ENCODE measurements at regions not wholly inside any gene's neighbourhood (a gene's known extent, or its start where the extent isn't known, plus 50 kb on each side); places are given as distances from the start of the nearest gene placed in this dataset.

GRCh38 chr2:5464657-5465056 is 227.5 kb upstream of the SOX11 start:
- no peak for DNase-seq

DNA sequence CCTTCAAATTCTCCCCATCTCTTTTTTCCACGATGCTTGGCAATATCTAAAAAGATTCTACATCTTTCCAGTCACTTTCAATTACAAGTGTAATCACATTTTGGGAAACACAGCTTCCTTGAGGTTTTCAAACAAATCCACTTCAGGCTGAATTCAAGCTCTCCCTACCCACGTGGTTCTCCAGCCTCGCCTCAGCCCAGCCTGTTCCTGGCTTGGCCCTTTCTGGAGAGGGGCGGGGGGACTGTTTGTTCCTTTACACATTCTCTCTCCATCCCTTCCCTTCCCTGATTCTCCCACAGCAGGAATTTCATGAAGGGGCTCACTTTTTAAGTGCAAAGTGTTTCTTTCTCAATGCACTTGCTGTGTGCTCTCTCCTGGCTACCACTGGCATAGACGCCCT is 226.3 kb upstream of the SOX11 start:
- no peak for DNase-seq

DNA sequence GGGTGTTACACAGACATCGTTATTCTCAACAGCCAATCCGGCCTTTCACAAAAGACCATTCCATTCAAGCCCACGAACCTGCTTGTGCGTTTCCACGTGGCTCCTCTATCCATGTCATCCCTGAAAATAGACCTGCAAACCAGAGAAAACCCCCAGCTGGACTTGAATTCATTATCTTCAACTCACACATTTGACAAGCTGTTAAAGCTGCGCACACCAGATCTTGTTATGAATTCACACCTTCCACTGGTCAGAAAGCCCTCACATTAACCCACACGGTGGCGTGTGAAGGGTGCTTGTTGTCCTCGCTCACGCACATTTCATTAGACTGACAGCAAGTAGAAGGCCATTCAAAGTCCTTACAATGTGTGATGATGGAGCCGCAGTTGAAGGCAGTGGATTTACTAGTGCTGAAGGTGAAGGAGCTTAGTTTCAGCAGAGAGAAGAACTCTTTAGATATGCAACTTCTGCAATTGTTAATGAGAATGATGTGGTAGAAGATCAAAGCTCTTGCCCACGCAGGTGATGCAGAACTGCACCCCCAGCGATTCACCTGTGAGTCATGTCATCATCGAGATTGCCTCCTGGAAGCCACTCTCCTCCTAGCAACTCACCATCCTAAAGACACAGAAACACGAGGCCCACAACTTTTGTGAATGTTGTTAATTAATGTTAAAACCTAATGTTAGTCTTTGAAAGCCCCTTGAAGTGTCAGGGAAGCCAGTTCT is 224.8 kb upstream of the SOX11 start:
- DNase-seq: no peak

DNA sequence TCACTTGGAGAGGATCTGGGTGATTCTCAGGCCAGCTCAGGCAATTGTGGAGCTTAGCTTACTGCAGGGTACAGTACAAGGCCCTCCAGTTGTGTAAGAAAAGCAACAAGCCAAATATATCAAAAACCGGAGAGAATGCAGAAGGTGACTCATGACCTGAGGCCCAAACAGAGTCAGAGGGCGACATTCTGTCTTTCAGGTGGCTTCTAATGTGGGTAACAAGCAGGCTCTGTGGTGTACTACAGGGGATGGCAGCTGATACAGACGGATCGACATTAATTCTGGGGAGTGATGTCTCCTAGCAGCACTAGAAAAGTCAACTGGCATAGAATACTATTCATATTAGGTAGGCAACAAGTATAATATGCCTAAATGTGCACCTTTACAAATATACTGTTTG is 219.5 kb upstream of the SOX11 start:
- no peak for DNase-seq

DNA sequence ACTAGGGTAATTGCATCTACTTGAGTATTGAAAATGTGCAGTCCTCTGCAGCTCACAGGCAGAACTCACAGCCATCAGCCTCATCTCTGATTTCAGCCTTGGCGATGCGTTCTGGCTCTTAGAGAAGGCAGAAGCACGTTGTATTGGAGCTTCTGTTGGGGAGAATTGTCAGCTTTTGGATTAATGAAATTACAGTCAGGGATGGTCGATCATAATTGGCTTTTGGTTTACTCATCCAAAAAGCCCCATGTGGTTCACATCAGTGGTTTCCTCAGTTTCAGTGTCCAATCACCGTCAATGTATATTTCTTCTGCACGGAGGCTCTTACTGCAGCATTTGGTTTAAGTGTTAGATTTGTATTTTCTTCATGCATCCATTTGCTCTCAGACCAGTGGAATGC is 218.5 kb upstream of the SOX11 start:
- DNase-seq: no peak

DNA sequence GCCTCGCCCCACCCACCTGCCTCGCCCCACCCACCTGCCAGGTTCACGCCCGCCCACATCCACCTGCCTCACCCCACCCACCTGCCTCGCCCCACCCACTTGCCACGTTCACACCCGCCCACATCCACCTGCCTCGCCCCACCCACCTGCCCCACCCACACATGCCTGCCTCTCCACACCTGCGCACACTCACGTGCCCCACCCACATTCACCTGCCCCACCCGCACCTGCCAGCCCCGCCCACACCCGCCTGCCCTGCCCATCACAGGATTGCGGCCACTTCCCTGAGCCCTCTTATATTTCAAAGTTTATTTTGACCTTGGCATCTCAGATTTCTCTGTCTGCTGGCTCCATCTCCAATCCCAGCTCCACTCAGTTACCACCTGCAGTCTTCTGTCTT is 217.5 kb upstream of the SOX11 start:
- DNase-seq: no peak

GRCh38 chr2:5479265-5479928 is 212.8 kb upstream of the SOX11 start:
- DNase-seq: peak; percentile 20 to 30

- DNase-seq: peak; percentile 51 to 70
These were observed 209.3 kb upstream of the SOX11 start for GRCh38 chr2:5482929-5483331.

DNA sequence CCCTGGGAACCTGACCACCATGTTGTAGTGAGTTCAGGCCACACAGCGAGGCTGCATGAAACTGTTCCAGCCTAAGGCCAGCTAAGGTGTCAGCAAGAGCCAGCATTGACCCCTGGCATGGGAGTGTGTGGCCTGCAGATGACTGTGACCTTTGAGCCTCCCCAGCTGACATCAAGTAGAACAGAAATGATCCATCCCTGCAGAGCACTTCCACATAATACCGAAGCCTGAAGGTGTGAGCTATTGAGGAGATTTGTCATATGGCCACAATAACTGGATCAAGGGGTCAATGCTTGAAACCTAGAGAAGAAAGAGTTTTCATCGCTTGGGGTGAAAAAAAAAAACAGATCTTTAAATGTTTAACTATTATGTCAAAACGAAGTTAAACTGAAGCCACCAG is 207.3 kb upstream of the SOX11 start:
- no peak for DNase-seq

GRCh38 chr2:5491523-5491922 is 200.7 kb upstream of the SOX11 start:
- DNase-seq: no peak

GRCh38 chr2:5493256-5493655 is 198.9 kb upstream of the SOX11 start:
- no peak for DNase-seq

DNA sequence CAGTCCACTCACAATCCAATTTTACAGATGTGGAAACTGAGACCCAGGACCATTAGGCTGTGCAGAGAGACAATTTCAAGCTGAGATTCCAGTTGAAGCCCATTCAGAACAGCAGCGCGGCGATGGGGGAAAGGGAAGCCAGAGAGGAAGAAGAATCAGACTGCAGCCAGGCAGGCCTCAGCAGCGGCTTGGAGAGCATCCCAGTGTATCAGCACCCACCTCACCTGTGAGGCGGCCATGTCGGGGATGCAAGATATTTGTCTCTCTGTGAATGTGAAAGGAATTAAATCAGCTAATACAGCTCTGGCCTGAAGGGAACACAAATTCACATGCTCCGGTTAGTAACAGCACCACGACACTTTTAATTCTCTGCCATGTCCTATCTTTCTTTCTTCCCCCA is 198.0 kb upstream of the SOX11 start:
- DNase-seq: no peak

DNA sequence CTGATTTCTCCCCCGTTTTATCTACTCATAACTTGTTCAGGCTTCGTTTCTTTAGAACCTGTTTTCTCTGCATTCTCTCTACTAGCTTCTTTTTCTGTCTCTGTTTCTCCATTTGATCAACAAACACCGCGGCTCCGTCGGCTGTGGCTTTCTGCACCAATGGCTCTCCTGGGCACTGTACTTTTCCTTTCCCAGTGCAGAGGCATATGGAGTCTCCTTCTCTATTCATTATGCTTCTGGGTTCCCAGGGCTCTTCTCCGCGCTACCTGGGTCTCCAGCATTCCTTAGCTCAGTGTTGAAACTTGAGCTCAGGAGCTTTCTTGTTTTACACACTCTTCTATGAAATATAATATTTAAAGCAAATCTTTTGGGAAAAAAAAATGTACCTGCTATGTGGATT is 196.6 kb upstream of the SOX11 start:
- DNase-seq: peak; percentile 27 to 63

DNA sequence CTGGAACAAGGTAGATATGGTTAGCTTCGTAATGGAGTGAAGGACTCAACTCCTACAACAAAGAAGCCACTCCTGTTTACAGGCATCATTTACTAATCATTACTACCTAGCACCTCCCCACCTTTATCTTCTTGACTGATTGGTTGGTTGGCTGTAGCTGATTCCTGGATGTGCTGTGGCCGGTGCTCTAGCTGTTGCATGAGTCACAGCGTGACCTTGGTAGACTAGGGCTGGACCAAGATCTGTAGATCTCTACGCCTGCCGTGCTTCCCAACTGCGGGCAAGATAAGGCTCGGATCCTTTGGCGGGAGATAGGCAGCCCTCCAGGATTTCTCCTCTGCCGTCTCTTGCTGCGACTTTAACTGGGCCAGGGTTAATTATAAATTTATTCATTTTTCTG is 194.3 kb upstream of the SOX11 start:
- DNase-seq: no peak

- DNase-seq: no peak
These were observed 190.4 kb upstream of the SOX11 start for GRCh38 chr2:5501807-5502206.

GRCh38 chr2:5502385-5502784 is 189.8 kb upstream of the SOX11 start:
- no peak for DNase-seq

GRCh38 chr2:5504756-5505155 is 187.4 kb upstream of the SOX11 start:
- DNase-seq: no peak

DNA sequence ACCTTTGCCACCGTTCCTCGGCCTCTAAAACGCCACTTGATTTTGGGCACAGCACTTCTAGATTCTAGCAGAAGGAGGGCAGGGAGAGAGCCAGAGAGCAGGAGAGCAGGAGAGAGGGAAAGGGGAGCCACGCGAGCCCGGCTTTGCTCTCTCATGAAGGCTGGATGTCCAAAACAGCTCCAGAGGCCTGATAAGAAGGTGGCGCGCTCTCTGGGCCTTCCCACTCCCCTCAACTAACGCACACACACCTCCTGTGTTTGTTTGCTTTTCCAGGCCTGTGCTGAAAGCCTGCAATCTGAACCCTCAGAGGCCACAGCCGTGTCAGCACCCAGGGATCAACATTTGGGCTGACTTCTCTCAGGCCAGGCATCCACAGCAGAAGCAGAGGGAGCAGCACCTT is 184.8 kb upstream of the SOX11 start:
- peak in 1 of 2 experiments; percentile 16 for DNase-seq

DNA sequence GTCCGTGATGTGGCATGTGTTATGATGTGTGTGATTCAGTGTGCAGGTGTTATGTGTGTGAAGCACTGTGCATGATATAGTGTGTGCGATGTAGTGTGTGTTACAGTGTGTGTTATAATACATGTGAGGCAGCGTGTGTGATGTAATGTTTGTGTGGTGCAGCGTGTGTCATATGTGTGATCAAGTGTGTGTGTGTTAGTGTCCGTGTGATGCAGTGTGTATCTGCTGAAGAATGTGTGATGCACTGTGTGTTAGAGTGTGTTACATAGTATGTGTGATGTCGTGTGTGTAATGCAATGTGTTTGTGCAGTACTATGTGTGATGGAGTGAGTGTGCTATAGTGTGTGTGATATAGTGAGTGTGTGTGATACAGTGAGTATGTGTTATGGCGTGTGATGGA is 182.8 kb upstream of the SOX11 start:
- no peak for DNase-seq

DNA sequence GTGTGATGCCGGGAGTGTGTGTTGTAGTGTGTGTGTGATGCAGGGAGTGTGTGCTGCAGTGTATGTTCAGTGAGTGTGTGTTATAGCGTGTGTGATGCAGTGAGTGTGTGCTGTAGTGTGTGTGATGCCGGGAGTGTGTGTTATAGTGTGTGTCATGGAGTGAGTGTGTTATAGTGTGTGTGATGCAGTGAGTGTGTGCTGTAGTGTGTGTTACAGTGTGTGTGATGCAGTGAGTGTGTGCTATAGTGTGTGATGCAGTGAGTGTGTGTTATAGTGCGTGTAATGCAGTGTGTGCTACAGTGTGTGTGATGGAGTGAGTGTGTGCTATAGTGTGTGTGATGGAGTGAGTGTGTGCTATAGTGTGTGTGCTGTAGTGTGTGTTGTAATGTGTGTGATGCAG is 182.1 kb upstream of the SOX11 start:
- no peak for DNase-seq

GRCh38 chr2:5515693-5516092 is 176.5 kb upstream of the SOX11 start:
- DNase-seq: no peak

DNA sequence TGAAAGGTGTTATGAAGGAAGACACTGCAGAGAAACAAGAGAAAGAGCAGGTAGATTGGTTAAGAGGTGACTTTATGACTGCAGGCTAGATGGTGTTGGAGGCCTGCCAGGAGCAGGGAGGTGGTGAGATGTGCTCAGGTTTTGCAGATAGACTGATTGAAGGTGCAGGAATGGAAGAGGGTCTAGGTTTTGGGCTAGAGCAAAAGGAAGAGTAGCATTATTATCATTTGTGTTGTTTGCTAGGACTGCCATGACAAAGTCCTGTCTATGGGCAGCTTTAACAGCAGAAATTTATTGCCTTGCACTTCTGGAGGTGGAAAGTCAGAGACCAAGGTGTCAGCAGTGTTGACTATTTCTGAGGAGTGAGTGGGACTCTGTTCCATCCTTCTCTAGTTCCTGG is 172.9 kb upstream of the SOX11 start:
- DNase-seq: no peak

- DNase-seq: no peak
These were observed 171.7 kb upstream of the SOX11 start for GRCh38 chr2:5520463-5520972.

DNA sequence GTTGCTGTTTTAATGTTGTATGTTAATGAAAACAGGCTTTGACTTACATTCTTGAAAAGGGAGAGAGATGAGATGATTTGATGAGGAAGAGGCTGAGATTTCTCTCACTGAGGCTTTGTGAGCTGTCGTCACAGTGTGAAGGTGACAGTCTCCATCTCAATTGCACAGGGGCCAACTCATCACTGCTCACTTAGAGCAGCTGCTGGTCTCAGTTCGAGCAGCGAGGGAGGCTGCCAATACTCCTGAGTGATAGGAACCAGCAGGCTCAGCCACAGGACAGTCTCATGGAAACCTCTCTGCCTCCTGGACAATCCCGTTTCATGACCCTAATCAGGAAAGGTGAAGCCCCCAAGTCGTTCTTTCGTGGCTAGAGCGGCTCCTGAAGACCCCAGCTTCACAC is 170.7 kb upstream of the SOX11 start:
- DNase-seq: no peak

DNA sequence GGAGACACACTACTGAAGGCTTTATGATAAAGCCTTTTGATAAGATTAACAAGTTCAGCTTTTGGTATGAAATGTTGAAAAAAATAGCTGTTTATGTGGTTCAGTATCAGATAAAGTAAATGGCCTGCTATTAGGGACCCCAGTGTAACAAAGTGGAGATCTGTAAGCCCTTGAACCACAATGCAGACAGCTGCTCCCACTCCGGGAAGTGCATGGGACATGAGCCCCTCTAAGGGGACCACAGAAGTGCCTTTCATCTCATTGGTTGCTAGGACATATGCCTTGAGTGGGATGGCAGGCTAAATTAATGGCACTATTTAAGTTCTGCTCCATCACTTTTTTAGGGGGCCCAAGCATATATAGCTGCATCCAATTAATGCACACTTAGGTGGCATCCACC is 167.6 kb upstream of the SOX11 start:
- DNase-seq: no peak

Data from NCI-H526 (cell line).